NCI-H2081 treated with DMSO at 0.1 percent for 48 hours (cell line): ENCODE measurements at regions not wholly inside any gene's neighbourhood (a gene's known extent, or its start where the extent isn't known, plus 50 kb on each side); places are given as distances from the start of the nearest gene placed in this dataset.

Source experiments
- DNase-seq: peaks from one replicate; lab custom pipeline; 2025; lab: John Stamatoyannopoulos, UW

GRCh38 chr5:38719403-38719802 is 126.4 kb upstream of the OSMR start:
- DNase-seq, result no peak

DNA sequence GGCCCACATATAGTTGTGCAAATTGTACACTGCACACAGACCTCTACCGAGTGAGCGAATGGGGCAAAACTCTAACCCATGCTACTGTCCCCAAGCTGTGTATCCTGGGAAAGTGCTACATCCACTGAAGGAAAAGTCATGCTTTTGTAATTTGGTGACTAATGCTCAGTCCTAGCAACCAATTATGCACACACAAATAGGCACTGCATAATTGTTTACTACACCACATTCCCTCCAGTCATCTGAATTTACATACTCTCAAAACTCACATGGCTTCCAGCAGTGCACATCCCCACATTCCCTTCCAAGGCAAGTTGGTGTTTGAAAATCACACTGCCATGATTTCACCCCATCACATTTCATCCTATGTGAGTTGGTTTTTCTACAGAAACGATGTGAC is 125.9 kb upstream of the OSMR start:
- DNase-seq, result no peak

DNA sequence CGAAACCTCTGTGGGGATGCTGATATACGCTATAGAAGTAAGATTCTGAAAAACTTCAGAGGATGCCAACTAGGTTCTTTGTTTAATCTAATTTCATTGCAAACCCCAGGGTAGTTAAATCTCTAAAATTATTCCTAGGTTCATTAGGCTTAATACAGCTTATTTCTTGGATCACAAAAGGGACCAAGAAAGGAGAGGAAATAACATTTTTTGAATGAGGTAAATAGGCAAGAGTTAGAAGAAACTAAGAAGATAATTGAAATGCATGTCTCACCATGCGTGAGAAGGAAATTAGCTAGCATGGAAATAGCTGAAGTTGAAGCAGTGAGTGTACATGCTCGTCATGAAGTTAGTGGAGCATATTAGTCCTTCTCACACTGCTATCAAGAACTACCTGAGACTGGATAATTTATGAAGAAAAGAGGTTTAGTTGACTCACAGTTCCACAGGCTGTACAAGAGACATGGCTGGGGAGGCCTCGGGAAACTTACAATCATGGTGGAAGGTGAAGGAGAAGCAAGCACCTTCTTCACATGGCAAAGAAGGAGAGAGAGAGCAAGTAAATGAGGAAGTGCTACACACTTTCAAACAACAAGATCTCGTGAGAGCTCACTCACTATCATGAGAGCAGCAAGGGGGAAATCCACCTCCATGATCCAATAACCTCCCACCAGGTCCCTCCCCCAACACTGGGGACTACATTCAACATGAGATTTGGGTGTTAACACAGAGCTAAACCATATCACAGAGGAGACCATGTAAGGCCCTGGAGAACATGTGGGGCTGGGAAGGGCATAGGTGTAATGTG is 125.1 kb upstream of the OSMR start:
- no peak for DNase-seq

DNA sequence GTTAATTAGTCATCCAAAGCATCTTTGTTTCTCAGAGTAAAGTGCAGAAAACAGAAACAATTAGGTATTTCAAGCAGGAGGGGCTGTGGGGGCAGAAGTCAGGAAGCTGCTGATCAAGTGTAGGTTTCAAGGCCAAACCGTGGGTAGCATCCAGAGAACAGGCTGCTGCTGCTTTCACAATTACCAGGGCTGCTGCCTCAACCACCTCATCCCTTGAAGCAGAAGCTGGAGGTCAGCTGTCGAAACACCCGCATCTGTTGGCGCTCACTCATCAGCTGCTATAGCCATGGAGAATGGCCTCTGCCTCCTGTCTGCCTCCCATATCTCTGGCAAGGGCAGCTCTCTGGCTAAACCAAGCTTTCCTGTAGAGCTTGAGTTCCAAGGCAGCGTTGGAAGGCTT is 122.9 kb upstream of the OSMR start:
- DNase-seq, result no peak

- no peak for DNase-seq
These were observed 122.4 kb upstream of the OSMR start for GRCh38 chr5:38723426-38723825.

- DNase-seq, result no peak
These were observed 121.3 kb upstream of the OSMR start for GRCh38 chr5:38724301-38725030.

DNA sequence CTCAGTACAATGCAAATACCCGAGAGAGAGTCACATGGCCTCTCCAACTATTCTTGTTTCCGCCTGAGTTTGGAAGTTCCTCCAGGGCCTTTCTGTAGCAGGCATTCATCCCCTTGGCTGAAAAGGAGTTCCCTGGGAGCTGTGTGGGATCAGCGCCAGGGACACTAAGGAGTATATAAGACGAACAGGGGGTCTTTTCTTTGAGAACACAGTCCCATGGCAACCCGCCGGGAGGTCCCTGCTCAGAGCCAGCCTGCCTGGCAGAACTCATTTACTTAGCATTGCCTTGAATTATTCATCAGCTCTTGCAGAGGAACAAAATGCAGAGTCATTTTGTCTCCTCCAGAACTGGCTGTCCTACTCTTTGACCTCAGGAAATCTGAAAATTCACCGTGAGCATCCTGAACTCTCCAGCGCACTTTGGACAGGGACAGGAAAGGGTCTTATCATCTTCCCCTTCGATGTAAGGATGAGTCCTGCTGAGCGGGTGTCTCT is 120.4 kb upstream of the OSMR start:
- DNase-seq, result no peak

GRCh38 chr5:38726279-38726678 is 119.5 kb upstream of the OSMR start:
- DNase-seq, result no peak

GRCh38 chr5:38728029-38728428 is 117.8 kb upstream of the OSMR start:
- no peak for DNase-seq

- DNase-seq, result no peak
These were observed 114.4 kb upstream of the OSMR start for GRCh38 chr5:38731461-38731860.

GRCh38 chr5:38734353-38734752 is 111.5 kb upstream of the OSMR start:
- no peak for DNase-seq

DNA sequence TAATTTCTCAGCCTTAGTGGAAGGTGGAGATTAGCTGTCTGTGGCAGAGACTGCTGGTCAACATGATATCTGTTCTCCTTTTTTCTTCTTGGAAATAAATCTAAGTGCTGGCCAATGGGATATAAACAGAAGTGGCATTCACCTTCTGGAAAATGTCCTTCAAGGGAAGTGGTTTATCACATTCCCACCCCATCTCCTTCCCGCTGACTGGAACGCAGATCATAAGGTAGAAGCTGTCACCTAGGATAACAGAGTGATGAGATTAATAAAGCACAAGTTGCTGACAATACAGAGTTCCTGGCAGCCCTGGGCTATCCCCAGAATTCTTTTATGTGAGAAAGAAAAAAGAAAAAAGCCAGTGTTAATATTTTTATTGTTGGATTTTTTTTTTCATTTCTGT is 109.7 kb upstream of the OSMR start:
- no peak for DNase-seq

GRCh38 chr5:38737976-38738375 is 107.8 kb upstream of the OSMR start:
- DNase-seq, result no peak

DNA sequence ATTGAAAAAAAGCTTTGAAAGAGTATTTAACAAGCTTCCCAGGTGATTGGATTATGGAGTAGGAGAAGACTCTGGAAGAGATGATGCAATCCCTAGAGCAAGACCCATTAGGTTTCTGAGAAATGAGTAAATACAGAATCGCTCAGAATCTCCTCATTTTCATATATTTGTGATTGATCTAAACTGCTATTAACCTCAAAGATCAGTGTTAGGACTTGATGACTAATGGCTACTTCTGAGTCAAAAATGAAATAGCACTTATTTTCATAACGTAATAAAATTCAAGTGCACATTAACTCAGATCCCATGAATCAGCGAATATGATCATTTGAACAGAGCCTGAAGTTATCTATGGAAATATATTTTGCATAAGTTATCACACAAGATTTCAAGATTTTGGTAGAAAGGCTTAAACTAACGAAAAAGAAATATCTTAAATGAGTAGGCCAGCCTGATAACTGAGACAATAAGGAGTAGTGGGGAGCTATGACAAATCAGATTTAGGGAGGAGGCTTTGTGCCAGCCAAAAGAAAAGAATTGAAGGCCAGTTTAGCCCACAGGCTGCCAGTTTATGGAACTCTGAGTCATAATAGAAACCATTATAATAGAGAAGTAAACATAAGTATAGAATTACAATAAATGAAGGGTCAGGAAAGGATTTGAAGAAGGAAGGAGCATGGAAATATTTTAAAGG is 106.7 kb upstream of the OSMR start:
- DNase-seq, result no peak

DNA sequence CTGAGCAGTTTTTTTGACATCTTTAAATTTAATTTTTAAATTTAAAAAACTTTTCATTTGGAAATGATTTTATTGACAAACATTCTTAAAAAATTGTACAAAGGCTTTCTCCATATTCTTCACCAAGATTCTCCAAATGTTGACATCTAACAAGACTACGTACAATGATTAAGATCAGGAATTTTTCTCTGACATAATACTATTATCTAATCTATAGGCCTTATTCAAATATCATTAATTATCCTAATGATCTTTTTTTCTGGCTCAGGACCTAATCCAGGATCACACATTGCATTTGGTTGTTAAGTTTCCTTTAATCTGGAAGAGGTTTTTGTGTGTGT is 106.1 kb upstream of the OSMR start:
- no peak for DNase-seq

GRCh38 chr5:38742821-38743220 is 103.0 kb upstream of the OSMR start:
- DNase-seq, result no peak

- no peak for DNase-seq
These were observed 102.2 kb upstream of the OSMR start for GRCh38 chr5:38743562-38743961.

- no peak for DNase-seq
These were observed 99.7 kb upstream of the OSMR start for GRCh38 chr5:38745836-38746732.

DNA sequence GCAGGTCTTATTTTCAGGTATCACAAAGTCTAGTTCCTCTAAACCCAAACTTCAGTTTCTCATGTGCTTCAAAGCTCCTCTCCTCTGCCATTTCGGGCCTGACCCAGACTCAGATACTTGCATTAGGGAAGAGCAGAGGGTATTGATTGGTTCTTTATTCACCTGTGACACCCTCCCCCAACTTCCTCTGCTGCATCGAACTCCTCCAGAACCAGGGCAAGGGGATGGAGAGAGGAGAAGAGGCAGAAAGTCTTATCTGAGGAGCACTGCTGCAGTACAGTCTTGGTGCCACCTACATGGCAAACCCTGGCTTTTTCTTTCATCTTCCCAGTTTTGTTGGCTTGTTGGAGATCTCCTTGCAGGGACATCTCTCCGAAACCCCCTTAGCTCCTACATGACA is 96.0 kb upstream of the OSMR start:
- no peak for DNase-seq

- DNase-seq, result no peak
These were observed 94.7 kb upstream of the OSMR start for GRCh38 chr5:38751103-38751502.

GRCh38 chr5:38752012-38752536 is 93.7 kb upstream of the OSMR start:
- no peak for DNase-seq

DNA sequence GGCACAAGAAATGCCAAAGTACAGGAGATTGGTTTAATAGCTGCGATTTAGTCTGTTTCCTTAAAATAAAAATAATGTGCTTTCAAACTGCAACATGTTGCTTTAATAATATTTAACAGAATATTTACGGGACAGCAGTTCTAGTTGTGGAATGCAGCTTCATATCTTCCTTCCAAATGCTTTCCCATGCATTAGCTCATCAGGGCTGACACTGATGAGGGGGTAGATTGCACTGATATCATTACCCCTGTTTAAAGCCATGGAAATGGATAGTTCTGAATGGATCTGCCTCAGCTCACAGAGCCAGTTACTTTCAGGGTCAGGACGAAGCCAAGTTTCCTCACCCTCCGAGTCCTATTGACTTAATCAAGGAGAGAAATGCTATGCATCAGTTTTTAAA is 93.2 kb upstream of the OSMR start:
- no peak for DNase-seq
